ENCODE measurements at regions not wholly inside any gene's neighbourhood (a gene's known extent, or its start where the extent isn't known, plus 50 kb on each side); places are given as distances from the start of the nearest gene placed in this dataset.

DNA sequence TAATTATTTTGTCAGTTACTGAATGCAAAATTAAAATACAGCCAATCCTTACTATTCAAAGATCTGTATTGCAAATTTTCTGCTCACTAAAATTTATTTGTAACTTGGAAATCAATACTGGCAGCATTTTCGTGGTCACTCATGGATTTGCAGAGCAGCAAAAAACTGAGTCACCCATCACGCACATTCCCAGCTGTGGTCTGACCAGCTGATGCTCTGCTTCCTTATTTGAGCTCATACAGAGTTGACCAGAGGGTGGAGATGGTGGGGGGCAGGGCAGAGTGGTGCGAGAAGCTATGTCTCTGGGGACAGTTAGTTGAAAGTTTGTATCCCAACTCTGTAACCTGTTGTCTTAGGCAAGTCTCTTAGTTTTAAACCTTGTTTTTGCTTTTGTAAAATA is 214.8 kb downstream of the SPCS3 start:
- Mint-ChIP-seq H3K4me1 (ENCODE audit: unreplicated experiment) (peaks cover 3% of the 10 kb centered on the region), H3K27ac (ENCODE audit: unreplicated experiment) (no peak overlapping the region), H3K9me3 (ENCODE audit: unreplicated experiment) (no peaks in the 10 kb centered on the region), H3K27me3 (ENCODE audit: unreplicated experiment) (peaks cover 12% of the 10 kb centered on the region), H3K36me3 (ENCODE audit: unreplicated experiment) (no peaks in the 10 kb centered on the region), H3K4me3 (ENCODE audit: unreplicated experiment) (no peak overlapping the region)
- DNase-seq (ENCODE audit: extremely low spot score, unreplicated experiment), result no peak
- TF ChIP-seq CTCF (IDR thresholded peaks at IDR 0.05), result no peak

- DNase-seq (ENCODE audit: extremely low spot score, unreplicated experiment), result no peak
- peaks cover 4% of the 10 kb centered on the region for H3K27me3 Mint-ChIP-seq (ENCODE audit: unreplicated experiment)
- H3K27ac Mint-ChIP-seq (ENCODE audit: unreplicated experiment), result no peak overlapping the region
- no peaks in the 10 kb centered on the region for H3K36me3 Mint-ChIP-seq (ENCODE audit: unreplicated experiment)
- no peaks in the 10 kb centered on the region for H3K9me3 Mint-ChIP-seq (ENCODE audit: unreplicated experiment)
- no peak overlapping the region for H3K4me3 Mint-ChIP-seq (ENCODE audit: unreplicated experiment)
- H3K4me1 Mint-ChIP-seq (ENCODE audit: unreplicated experiment), result peaks cover 3% of the 10 kb centered on the region
- TF ChIP-seq CTCF (IDR thresholded peaks at IDR 0.05), result no peak
Observed at GRCh38 chr4:176538217-176538925, 218.6 kb downstream of the SPCS3 start.

DNA sequence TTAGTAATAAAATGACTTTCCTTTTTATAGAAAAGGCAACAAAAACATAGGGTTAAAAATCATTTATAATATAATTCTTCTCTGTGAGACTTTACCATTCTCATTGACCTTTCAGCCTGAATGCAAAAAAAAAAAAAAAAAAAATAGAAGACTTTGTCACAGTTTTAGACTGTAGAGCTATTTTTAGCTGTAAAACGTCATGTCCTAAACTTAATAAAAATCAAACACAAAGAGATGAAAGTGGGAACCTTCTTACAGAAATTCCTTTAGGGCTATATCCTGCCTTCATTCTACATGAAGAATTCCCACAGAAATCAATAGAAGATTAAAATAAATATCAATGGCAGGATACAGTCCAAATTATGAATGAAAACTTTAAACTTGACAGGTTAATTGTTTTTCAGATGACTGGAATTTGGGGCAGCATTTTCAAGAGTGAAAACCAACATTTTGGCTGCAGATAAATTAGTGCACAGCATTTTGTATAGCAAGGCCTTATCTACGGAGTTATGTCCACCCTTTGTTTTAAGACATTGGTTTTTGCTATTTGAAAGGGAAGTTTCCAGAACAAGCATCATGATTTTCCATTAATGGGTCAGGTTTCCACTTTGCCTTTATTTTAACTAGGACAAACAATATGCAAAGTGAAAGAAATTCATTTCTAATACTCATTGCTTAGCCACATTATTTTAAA is 219.5 kb downstream of the SPCS3 start:
- no peak for DNase-seq (ENCODE audit: extremely low spot score, unreplicated experiment)
- no peak for TF ChIP-seq CTCF (IDR thresholded peaks at IDR 0.05)
- Mint-ChIP-seq H3K9me3 (ENCODE audit: unreplicated experiment) (no peaks in the 10 kb centered on the region), H3K4me3 (ENCODE audit: unreplicated experiment) (no peak overlapping the region), H3K4me1 (ENCODE audit: unreplicated experiment) (peaks cover 3% of the 10 kb centered on the region), H3K36me3 (ENCODE audit: unreplicated experiment) (no peaks in the 10 kb centered on the region), H3K27me3 (ENCODE audit: unreplicated experiment) (peaks cover 4% of the 10 kb centered on the region), H3K27ac (ENCODE audit: unreplicated experiment) (no peak overlapping the region)

DNA sequence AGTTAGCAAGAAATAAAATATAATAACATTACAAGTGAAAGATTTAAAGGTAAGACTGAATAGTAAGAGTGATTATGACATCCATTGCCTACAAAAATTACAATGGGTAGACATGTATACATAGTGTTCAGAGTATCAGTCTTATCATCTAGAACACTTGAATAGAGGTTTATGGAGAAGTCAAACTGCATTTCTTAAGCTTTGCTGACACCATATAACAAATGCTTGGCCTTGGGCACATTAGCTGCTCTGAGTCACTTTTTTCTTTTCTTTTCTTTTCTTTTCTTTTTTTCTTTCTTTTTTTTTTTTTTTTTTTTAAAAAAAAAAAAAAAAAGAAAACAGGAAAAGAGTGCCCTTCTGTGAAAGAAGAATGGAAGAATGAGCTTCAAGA is 220.0 kb downstream of the SPCS3 start:
- H3K27me3 Mint-ChIP-seq (ENCODE audit: unreplicated experiment), result peaks cover 4% of the 10 kb centered on the region
- no peaks in the 10 kb centered on the region for H3K4me1 Mint-ChIP-seq (ENCODE audit: unreplicated experiment)

More for the DNA sequence above, 220.0 kb downstream of the SPCS3 start:
- no peak for TF ChIP-seq CTCF (IDR thresholded peaks at IDR 0.05)
- Mint-ChIP-seq H3K9me3 (ENCODE audit: unreplicated experiment) (no peaks in the 10 kb centered on the region), H3K27ac (ENCODE audit: unreplicated experiment) (no peak overlapping the region), H3K4me3 (ENCODE audit: unreplicated experiment) (no peak overlapping the region), H3K36me3 (ENCODE audit: unreplicated experiment) (no peaks in the 10 kb centered on the region)
- no peak for DNase-seq (ENCODE audit: extremely low spot score, unreplicated experiment)

Measured in osteocyte (in vitro differentiated cells).